ENCODE measurements at regions not wholly inside any gene's neighbourhood (a gene's known extent, or its start where the extent isn't known, plus 50 kb on each side); places are given as distances from the start of the nearest gene placed in this dataset.

GRCh38 chr10:127797339-127797738 is 60.4 kb downstream of the FOXI2 start:
- Histone ChIP-seq H3K4me2 (no peak overlapping the region), H3K27me3 (no peaks in the 10 kb centered on the region), H4K20me1 (ENCODE audit: low read depth) (no peaks in the 10 kb centered on the region), H3K9ac (no peak overlapping the region), H2AFZ (replicated peaks) (no peak overlapping the region), H3K4me3 (no peak overlapping the region), H3K36me3 (no peaks in the 10 kb centered on the region), H3F3A (ENCODE audit: low read depth) (no peaks in the 10 kb centered on the region), H3K9me3 (ENCODE audit: low read depth) (no peaks in the 10 kb centered on the region), H3K4me1 (no peaks in the 10 kb centered on the region), H3K27ac (no peak overlapping the region), H3K79me2 (ENCODE audit: low read depth) (no peaks in the 10 kb centered on the region)
- TF ChIP-seq EZH2phosphoT487 (IDR thresholded peaks at IDR 0.05) (no peak), CTCF (IDR thresholded peaks at IDR 0.05) (no peak), EZH2 (IDR thresholded peaks at IDR 0.05) (no peak)
- Mint-ChIP-seq H3K27ac (no peak overlapping the region), H3K4me1 (peaks cover 4% of the 10 kb centered on the region), H3K27me3 (ENCODE audit: insufficient read depth, low read depth) (peaks cover 5% of the 10 kb centered on the region), H3K36me3 (no peaks in the 10 kb centered on the region), H3K4me3 (no peak overlapping the region), H3K9me3 (peaks cover 2% of the 10 kb centered on the region)
- no peak for DNase-seq (ENCODE audit: low spot score)

GRCh38 chr10:127798111-127798510 is 61.1 kb downstream of the FOXI2 start:
- Histone ChIP-seq H3F3A (ENCODE audit: low read depth) (no peaks in the 10 kb centered on the region), H4K20me1 (ENCODE audit: low read depth) (no peaks in the 10 kb centered on the region), H3K9me3 (ENCODE audit: low read depth) (no peaks in the 10 kb centered on the region), H3K4me3 (no peak overlapping the region), H3K36me3 (no peaks in the 10 kb centered on the region), H3K4me1 (no peaks in the 10 kb centered on the region), H3K27me3 (no peaks in the 10 kb centered on the region), H3K9ac (no peak overlapping the region), H3K4me2 (no peak overlapping the region), H2AFZ (replicated peaks) (no peak overlapping the region), H3K27ac (no peak overlapping the region), H3K79me2 (ENCODE audit: low read depth) (no peaks in the 10 kb centered on the region)
- peaks cover 3% of the 10 kb centered on the region for H3K27me3 Mint-ChIP-seq (ENCODE audit: insufficient read depth, low read depth)
- TF ChIP-seq EZH2phosphoT487 (IDR thresholded peaks at IDR 0.05) = no peak
- TF ChIP-seq EZH2 (IDR thresholded peaks at IDR 0.05) = no peak
- TF ChIP-seq CTCF (IDR thresholded peaks at IDR 0.05) = no peak
- H3K27ac Mint-ChIP-seq = no peak overlapping the region
- peaks cover 2% of the 10 kb centered on the region for H3K9me3 Mint-ChIP-seq
- no peaks in the 10 kb centered on the region for H3K36me3 Mint-ChIP-seq
- peaks cover 10% of the 10 kb centered on the region for H3K4me1 Mint-ChIP-seq
- DNase-seq (ENCODE audit: low spot score) = no peak
- H3K4me3 Mint-ChIP-seq = no peak overlapping the region

GRCh38 chr10:127801302-127801701 is 64.3 kb downstream of the FOXI2 start:
- no peak overlapping the region for H3K4me3 Mint-ChIP-seq
- H3K9ac ChIP-seq = no peak overlapping the region
- peaks cover 13% of the 10 kb centered on the region for H3K4me1 Mint-ChIP-seq
- no peak overlapping the region for H2AFZ ChIP-seq (replicated peaks)
- no peaks in the 10 kb centered on the region for H3K36me3 ChIP-seq
- TF ChIP-seq EZH2 (IDR thresholded peaks at IDR 0.05) (no peak), CTCF (IDR thresholded peaks at IDR 0.05) (no peak), EZH2phosphoT487 (IDR thresholded peaks at IDR 0.05) (no peak)
- no peaks in the 10 kb centered on the region for H4K20me1 ChIP-seq (ENCODE audit: low read depth)
- no peak overlapping the region for H3K4me3 ChIP-seq
- H3K9me3 Mint-ChIP-seq = no peaks in the 10 kb centered on the region
- no peak overlapping the region for H3K27ac Mint-ChIP-seq
- no peak overlapping the region for H3K4me2 ChIP-seq
- peaks cover 3% of the 10 kb centered on the region for H3K27me3 Mint-ChIP-seq (ENCODE audit: insufficient read depth, low read depth)
- H3K4me1 ChIP-seq = no peaks in the 10 kb centered on the region
- no peaks in the 10 kb centered on the region for H3K27me3 ChIP-seq
- H3K36me3 Mint-ChIP-seq = no peaks in the 10 kb centered on the region
- no peak for DNase-seq (ENCODE audit: low spot score)
- H3F3A ChIP-seq (ENCODE audit: low read depth) = no peaks in the 10 kb centered on the region
- H3K79me2 ChIP-seq (ENCODE audit: low read depth) = no peaks in the 10 kb centered on the region
- no peaks in the 10 kb centered on the region for H3K9me3 ChIP-seq (ENCODE audit: low read depth)
- no peak overlapping the region for H3K27ac ChIP-seq
